GM18868 (cell line): ENCODE measurements at regions not wholly inside any gene's neighbourhood (a gene's known extent, or its start where the extent isn't known, plus 50 kb on each side); places are given as distances from the start of the nearest gene placed in this dataset.
"Not testable (repeated sequence)": the region's sequence is repeated elsewhere in the genome, so short reads cannot be mapped to it uniquely, and the experiment has no call there.

Experiments
- ATAC-seq: cut with Tn5 transposase; IDR thresholded peaks from one replicate; pipeline ENCODE4 v1.9.1; 2021; ENCODE audit warnings: mild to moderate bottlenecking, moderate library complexity; ENCODE audit not compliant: unreplicated experiment

DNA sequence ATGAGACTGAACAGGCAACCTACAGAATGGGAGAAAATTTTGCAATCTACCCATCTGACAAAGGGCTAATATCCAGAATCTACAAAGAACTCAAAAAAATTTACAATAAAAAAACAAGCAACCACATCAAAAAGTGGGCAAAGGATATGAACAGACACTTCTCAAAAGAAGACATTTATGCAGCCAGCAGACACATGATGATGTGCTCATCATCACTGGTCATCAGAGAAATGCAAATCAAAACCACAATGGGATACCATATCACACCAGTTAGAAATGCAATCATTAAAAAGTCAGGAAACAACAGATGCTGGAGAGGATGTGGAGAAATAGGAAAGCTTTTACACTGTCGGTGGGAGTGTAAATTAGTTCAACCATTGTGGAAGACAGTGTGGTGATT lies 51.7 kb upstream of the PAXBP1 start:
- not testable (repeated sequence) for ATAC-seq

DNA sequence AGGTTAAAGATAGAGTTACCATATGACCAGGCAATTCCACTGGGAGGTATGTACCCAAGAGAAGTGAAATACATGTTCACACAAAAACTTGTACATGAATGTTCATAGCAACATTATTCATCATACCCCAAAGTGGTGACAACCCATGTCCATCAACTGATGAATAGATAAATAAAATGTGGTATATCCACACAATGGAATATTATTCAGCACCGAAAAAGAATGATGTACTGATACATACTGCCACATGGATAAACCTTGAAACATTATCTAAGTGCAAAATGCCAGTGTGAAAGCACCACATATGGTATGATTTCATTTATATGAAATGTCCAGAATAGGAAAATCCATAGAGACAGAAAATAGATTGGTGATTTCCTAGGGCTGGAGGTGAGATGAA lies 53.4 kb upstream of the PAXBP1 start:
- no peak for ATAC-seq

DNA sequence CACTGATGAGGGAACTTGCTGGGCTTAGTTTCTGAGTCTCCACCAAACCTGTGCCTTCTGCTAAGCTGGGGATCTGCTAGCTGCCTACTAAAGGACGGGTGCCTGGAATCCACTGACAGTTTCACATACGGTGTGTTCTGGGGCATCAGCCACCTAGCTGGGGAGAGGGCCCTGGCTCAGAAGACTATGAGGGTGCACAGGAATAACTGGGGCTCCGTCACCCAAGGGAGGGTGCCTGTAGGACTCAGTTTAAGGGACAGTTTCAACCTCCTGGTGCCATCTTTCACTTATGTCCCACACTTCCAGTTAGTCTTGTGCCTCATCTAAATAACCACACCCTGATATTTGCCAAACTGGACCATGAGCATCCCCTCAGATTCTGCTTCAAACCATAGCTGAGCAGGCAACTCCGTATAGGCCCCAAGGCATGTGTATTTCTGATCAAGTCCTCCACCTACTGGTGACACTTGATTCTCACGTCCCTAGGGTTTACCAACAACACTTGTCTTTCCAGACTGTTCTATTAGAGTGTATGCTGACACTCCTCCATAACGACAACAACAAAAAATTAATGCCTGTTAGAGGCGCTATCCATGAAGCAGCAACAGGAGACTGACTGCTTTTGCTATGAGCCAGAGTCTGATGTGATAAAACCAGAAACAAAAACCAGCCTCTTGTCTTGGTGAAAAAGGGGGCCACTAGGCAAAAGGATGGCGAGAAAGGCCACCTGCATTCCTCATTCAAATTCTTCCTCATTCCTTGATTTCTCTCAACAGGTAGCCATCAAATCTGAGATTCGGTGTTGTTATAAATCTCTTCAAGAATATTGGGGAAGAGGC lies 55.0 kb upstream of the PAXBP1 start:
- ATAC-seq: peak; percentile 63

DNA sequence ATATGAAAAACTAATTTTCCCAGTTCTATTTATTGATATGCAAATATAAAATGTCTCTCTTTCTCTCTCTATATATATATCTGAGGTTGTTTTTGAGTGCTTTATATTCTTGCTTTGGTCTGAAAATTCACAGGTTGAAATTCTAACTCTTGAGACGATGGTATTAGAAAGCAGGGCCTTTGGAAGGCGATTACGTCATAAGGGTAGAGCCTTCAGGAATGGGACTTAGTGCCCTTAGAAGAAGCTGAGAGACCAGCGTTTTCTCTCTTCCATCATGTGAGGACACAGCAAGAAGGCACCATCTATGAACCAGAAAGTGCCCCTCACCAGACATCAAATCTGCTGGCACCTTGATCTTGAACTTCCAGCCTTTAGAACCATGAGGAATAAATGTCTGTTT lies 57.4 kb upstream of the PAXBP1 start:
- no peak for ATAC-seq

DNA sequence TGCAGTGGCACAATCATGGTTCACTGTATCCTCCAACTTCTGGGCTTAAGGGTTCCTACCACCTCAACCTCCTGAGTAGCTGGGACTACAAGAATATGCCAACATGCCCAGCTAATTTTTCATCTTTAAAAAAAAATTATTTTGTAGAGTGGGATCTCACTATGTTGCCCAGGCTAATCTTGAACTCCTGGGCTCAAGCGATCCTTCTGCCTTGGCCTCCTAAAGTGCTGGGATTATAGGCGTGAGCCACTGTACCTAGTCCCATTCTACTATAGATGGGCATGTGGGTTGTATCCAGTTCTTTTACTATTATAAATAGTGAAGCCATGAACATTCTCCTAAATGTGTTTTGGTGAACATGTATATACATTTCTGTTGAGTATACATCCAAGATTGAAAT lies 57.9 kb upstream of the PAXBP1 start:
- ATAC-seq: no peak

DNA sequence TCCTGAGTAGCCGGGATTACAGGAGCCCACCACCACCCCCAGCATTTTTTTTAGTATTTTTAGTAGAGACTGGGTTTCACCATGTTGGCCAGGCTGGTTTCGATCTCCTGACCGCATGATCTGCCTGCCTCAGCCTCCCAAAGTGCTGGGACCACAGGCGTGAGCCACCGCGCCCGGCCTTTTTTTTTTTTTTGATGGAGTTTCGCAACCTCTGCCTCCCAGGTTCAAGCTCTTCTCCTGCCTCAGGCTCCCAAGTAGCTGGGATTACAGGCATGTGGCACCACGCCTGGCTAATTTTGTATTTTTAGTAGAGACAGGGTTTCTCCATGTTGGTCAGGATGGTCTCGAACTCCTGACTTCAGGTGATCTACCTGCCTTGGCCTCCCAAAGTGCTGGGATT lies 60.2 kb upstream of the PAXBP1 start:
- not testable (repeated sequence) for ATAC-seq

DNA sequence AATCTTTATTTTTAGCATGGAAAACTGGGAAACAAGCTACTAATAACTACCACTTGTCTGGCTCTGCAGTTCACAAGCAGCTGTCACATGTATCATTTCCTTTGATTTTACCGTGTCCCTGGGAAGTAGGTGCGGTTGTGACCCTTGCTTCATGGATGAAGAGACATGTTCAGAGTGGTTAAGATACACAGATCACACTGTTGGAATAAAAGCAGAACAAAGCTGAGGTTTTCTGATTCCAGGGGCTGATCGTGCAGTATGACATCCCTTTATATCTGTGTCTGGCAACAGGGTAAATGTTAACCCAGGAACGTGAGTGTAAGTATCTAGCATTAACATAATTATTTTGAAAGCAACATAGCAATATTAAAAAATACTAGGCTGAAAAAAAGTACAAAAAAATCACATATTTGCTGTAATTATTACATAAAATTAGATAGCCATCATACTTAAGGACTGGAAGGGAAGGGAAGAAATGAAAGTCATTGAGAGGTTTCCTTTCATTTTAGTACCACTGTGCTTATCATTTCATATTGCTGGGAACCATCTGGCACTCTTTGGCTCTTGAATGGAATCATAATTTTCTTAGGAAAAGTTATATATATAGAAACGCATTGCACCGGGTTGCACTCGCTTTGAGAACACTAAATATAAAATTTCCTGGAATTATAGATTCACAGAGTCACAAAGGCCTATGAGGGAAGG lies 62.8 kb upstream of the PAXBP1 start:
- ATAC-seq: no peak

DNA sequence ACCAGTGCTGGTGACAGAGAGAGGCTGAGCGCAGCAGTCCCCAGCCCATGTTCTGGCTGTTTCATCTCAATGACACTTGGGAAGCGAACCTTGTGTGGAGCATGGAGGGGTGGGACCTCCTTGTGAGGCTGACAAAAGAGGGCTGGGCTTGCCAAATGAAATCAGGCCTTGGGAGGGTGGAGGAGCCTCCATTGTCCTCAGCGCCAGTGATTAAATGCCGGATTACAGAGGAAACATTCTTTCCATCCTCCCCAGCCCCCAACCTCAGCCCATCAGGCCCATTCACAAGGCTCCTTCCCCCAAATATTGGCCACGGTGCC lies 63.3 kb upstream of the PAXBP1 start:
- no peak for ATAC-seq

DNA sequence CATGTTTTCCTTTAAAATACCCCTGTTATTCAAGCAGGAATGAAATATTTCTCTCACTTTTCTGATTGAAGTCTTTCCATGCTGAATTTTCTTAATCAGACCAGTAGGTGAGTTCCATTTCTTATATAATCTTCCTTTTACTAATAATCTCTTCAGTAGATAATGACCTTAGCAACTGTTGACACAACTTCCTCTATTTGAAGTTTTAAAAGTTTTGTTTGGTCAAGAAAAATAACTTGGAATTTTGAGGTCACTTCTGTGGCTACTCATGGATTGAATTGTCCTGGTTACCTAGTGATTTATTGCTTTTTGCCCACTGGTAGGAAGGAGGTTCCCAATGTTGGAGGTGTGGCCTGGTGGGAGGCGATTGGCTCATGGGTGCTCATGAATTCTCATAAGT lies 70.6 kb upstream of the PAXBP1 start:
- ATAC-seq: no peak

DNA sequence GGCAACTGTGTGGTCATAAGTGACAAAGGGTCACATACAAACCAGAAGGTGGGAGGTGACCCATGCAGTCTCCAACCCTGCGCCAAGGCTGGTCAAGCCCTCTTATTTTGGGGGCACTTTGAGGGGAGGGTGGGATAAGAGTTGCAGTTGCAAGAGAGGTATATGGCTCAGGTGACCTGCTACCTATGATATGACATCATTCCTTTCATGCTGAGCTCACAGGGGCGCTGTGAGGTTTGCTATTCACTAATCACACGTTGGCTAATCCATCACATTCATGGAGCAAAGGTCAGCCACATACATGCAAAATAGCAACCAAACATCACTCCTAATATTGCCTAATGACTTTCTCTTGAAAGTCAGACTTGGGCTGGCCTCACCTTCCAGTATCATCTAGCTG lies 72.0 kb upstream of the PAXBP1 start:
- no peak for ATAC-seq

DNA sequence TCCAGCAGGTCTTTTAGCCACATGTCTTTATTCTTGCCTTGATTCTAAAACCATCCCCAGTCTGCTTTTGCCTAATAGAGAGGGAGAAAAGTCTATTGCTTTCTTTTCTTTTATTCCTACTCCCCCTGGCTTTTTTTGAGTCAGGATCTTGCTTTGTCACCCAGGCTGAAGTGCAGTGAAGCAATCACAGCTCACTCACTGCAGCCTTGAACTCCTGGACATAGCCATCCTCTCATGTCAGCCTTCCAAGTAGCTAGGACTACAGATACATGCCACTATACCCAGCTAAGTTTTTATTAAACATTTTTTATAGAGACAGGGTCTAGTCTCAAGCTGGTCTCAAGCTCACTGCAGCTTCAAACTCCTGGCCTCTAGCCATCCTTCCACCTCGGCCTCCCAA lies 72.5 kb upstream of the PAXBP1 start:
- ATAC-seq: no peak

DNA sequence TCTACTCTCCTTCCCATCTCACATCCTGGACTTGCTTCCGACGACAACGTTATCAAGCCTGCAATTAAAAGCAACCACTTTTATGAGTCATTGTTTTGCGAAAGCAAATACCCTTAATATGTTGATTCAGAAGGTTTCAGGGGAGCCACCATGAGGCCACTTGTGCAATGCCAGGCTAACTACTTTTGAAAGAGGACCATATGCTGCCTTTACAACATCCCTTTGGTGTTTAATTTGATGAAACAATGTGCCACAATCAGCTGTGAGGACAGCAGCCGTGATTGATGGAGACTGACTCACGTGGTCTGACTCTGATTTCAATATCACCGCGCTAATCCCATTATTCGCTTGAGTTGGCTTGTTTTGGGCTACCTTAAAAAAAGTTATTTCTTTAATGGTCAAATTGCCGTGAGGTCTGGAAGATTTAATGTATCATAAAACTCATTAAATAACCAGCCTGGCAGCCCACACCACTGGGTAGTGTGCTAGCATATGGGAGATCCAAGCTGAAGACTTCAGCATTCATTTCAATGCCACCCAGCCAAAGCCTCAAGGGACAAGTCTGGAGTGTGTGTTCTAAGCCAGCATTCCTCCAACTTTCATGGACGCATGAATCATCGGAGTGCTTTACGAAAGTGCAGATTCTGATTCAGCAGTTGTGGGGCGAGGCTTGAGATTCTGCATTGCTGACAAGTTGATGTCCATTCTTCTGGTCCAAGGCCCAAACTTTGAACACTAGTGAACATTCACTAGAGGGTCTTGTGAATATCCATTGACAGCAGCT lies 73.3 kb upstream of the PAXBP1 start:
- no peak for ATAC-seq

DNA sequence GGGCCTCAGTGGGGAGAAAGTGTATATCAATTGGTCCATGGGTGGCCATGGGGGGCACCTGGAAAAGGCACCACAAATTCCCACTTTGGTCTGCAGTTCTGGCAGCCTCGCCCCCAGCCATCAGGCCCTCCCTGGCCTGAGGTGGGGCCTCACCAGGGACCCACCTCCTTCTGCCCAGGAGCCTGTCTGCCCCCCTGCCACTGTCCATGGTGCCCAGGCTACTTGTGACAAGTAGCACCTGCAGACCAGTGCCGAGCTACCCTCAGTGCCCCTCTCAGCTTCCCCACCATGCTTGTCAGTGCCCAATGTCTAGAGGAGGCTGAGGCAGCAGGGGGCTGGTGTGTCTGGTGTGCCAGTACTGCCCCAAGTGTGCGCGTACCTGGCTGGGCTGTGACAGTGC lies 87.1 kb upstream of the PAXBP1 start:
- no peak for ATAC-seq

DNA sequence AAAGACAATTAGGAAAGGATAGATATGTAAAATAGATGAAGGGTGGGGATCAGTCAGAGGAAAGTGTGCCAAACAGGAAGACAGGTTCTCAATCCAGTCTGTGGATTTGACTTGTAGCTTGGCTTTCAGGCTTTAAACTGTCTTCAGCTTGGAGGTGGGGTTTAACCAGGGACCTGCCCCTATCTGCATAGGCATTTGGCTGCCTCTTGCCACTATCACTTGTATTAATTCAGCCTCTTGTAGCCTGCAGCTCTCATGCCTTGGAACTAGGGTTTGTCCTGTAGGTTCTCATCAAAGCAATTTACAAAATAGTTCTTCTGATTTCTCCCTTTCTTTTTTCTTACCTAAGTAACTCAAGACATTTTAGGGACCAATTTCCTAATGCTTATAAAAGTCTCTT lies 88.8 kb upstream of the PAXBP1 start:
- no peak for ATAC-seq

DNA sequence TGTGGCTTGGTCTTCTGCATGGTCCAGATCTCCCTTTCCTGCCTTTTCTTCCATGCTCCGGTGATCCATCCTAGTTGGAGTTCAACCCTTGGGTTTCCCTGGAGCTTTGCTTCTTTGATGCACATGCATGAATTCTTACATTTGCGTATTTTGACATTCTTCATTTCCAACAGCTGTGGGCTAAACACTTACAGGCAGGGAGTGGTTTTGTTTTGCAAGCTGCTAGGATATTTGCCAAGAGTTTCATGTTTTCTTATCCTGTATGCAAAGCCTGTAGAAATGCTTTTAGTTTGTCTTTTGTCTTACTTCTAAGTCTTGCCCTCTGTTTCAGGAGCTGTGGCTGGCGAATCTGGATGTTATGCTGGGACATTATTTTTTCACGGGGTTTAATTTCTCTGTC lies 90.3 kb upstream of the PAXBP1 start:
- ATAC-seq: no peak

DNA sequence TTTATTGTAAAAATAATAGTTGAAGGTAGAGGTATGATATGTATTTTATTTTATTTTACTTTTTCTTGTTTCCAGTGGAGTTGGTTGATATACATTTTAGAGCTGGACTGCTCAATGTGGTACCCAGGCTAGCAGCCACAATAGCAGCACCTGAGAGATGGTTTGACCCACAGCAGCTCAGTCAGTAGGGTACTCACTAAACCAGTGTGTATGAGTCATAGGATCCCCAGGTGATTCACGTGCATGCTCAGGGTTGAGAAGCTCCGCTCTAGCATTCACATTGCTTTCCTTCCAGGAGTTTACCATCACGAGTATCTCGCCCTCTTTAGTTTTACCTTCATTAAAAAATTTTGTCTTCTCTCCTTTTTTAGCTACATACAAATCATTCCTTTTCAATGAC lies 96.0 kb upstream of the PAXBP1 start:
- no peak for ATAC-seq

DNA sequence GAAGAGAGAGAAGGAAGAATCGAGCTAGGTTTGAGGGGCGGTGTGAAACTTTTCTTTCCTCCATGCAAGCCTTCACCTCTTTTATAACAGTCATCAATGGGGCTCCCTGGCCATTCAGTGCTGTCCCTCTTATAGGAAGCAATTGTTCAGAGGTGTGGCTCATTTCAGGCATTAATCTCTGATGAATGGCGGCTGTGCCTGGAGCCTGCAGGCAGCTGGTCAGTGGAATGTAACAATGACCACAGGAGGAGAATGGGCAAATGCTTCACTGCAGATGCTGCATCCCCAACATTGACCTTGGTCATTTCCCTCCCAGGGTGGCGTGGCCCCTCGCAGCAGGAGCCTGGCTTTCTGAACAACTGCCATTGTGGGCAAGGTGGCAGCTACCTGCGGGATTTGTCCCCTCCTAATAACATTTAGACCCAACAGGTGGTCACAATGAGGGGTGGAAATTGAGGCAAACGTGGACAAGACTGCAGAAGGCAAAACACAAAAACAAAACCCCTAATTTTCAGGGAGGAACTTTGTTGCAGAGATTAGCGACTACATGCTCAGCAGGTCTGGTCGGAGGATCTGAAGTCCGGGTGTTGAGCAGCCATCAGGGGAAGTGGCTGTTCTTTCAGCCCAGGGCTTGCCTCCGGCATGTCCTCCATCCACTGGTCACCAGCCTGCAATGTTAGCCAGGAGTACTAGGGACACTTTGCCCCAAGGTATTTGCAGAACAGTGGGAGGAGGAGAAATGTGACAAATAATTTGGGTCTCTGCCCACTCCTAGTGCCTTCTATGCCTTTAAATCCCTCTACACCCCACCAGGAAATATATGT lies 97.3 kb upstream of the PAXBP1 start:
- no peak for ATAC-seq

DNA sequence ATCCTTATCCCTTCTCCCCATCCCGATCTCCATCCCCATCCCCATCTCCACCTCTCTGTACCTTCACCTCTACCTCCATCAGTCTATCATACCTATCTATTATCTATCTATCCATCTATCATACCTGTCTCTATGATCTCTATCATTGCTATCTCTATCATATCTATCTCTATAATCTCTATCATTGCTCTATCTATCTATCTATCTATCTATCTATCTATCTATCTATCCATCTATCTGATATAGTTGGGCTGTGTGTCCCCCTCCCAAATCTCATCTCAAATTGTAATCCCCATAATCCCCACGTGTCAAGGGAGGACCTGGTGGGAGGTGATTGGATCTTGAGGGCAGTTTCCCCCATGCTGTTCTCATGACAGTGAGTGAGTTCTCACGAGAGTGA lies 97.9 kb upstream of the PAXBP1 start:
- ATAC-seq: no peak

DNA sequence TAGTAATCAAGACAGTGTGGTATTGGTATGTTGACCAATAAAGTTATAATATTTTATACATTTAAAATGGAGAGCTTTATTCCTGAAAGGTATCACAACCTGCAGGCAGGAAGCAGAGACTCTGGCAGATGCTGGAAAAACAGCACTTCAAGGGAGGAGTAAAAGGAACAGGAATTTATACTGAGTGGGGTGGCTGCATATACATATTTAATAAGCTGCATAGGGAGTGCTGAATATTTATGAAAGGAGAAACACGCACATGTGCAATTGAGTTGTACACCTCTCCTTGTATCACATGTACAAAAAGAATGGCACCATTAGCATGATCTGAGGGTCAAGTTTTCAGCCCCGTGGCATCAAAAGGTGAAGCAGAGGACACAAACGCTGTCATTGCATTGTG lies 104.9 kb upstream of the PAXBP1 start:
- ATAC-seq: no peak

DNA sequence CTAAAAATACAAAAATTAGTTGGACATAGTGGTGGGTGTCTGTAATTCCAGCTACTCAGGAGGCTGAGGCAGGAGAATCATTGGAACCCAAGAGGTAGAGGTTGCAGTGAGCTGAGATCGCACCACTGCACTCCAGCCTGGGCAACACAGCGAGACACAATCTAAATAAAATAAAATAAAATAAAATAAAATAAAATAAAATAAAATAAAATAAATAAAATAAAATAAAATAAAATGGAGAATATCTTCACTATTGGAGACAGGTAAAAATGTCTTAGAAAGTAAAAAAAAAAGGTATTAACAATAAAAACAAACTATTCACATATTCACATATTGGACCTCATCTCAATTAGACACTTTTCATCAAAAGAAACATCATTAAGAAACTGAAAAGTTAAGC lies 106.3 kb upstream of the PAXBP1 start:
- not testable (repeated sequence) for ATAC-seq

DNA sequence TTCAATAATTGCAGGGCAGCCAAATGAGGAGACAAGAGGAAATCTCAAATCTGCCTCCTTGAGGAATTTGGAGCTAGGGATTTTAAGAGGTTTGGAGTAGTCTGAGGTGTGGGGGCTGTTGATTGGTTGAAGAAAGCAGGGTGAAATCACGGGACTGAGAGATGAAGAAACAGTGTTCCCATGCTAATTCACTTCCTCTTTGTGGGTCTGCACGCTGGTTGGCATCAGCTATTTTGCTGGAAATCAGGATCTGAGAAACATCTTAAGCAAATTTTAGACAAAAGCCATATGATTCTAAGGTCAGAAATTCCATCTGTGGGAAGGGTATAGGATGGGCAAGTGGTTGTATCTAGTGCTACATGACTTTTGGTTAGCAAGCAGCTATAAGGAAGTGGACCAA lies 107.1 kb upstream of the PAXBP1 start:
- ATAC-seq: no peak
